Adrenal gland (tissue), 9 donors: ENCODE measurements at regions not wholly inside any gene's neighbourhood (a gene's known extent, or its start where the extent isn't known, plus 50 kb on each side); places are given as distances from the start of the nearest gene placed in this dataset.
A peak's percentile ranks its signal among the peaks of the same experiment; 100 is the strongest.

ENCODE experiments used
- DNase-seq, 7 donors: peaks; one replicate each; pipeline ENCODE4 v3.0.0-alpha.2; 2019 to 2020
- H3K27ac ChIP-seq, 5 donors: fragments of 200-600 bp; sonication (generic) in 4 of 5; 1 replicate in 3 of 5; 2 replicates in 2 of 5; pipeline versions ENCODE4 v1.5.1 to v1.8.0; 2016 to 2020; ENCODE audit warnings: mild to moderate bottlenecking in 1 of 5
- H3K27me3 ChIP-seq: fragments of 200-600 bp; 2 replicates; pipeline ENCODE4 v1.8.0; 2021
- H3K36me3 ChIP-seq, 2 donors: fragments of 200-600 bp; replicated peaks in 1 of 2; 1 replicate in 1 of 2; 2 replicates in 1 of 2; pipeline versions ENCODE4 v1.5.1 to v1.8.0; 2018 to 2022
- H3K4me1 ChIP-seq, 2 donors: fragments of 200-600 bp; replicated peaks in 1 of 2; 1 replicate in 1 of 2; 2 replicates in 1 of 2; pipeline versions ENCODE4 v1.5.1 to v1.8.0; 2018 to 2021
- H3K4me3 ChIP-seq, 4 donors: fragments of 200-600 bp; sonication (generic) in 3 of 4; one replicate each; pipeline ENCODE4 v1.5.1; 2016 to 2018
- H3K9me3 ChIP-seq, 3 donors: fragments of 200-600 bp; sonication (generic) in 1 of 3; replicated peaks in 1 of 3; 1 replicate in 2 of 3; 2 replicates in 1 of 3; pipeline versions ENCODE4 v1.5.1 to v1.8.0; 2016 to 2021
- POLR2A ChIP-seq, 2 donors: fragments of 450-650 bp; IDR thresholded peaks; one replicate each; pipeline ENCODE4 v1.6.1; 2017; ENCODE audit warnings: antibody characterized with exemption in 2 of 2, mild to moderate bottlenecking in 2 of 2, moderate library complexity in 1 of 2
- WGBS, 4 donors: extraction: QIAGEN DNeasy Blood & Tissue Kit in 2 of 4; methylation state at CpG; one replicate each; pipeline versions ENCODE4 v1.1.5 to v1.1.7; 2013 to 2017; 5-methylcytosine and 5-hydroxymethylcytosine counted together
- intact Hi-C, 2 donors: fragments of 100-400 bp; cut with DNase I; formaldehyde crosslinking; loops; one replicate each; pipeline versions ENCODE4 v1.14.1 to v1.15.0; 2022 to 2023
- TF ChIP-seq, protein P1 (sequence below), 6 experiments: fragments of 450-650 bp in 4 of 6; fragments of 200-600 bp in 2 of 6; sonication (generic) in 1 of 6; IDR thresholded peaks; 1 replicate in 5 of 6; 2 replicates in 1 of 6; pipeline versions ENCODE4 v1.5.1 to v1.8.0; 2016 to 2021; ENCODE audit warnings: antibody characterized with exemption in 6 of 6, mild to moderate bottlenecking in 2 of 6, moderate library complexity in 1 of 6
- donor health status: healthy with polysubstance abuse.
- donor health status: Bipolar disorder and iron deficiency.
- donor health status: DM: yes; HTN: yes; CAD: no.
- donor health status: DM: no; HTN: no; CAD: no.
- donor health status: DM: no; HTN: no; CAD: no.

DNA sequence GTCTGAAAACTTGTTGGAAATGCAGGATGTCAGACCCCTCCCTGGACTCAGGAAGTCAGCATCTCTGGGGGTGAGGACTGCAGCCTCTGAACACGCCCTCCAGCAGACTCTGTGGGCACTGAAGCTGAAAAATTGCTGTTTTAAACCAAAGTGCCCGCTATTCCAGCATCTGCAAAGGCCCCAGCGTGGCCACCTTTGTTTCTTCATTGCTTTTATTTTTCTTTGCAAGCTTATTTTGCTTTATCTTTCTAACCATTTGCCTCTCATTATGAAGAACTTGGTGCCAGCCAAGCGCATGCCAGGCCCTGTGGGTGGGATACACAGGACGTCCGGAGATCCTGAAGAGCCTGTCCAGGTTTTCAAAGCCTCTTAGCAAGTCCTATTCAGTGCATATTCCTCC is 203.9 kb upstream of the CST7 start:
- Histone ChIP-seq H3K36me3 (no peaks in the 10 kb centered on the region), H3K4me3 (no peak overlapping the region), H3K9me3 (peaks cover 0 to 5% (median 0%) of the 10 kb centered on the region in 3 donors), H3K4me1 (no peaks in the 10 kb centered on the region), H3K27ac (no peak overlapping the region), H3K27me3 (no peaks in the 10 kb centered on the region)
- TF ChIP-seq POLR2A (IDR thresholded peaks at IDR 0.05): no peak
- TF ChIP-seq, protein P1, sequence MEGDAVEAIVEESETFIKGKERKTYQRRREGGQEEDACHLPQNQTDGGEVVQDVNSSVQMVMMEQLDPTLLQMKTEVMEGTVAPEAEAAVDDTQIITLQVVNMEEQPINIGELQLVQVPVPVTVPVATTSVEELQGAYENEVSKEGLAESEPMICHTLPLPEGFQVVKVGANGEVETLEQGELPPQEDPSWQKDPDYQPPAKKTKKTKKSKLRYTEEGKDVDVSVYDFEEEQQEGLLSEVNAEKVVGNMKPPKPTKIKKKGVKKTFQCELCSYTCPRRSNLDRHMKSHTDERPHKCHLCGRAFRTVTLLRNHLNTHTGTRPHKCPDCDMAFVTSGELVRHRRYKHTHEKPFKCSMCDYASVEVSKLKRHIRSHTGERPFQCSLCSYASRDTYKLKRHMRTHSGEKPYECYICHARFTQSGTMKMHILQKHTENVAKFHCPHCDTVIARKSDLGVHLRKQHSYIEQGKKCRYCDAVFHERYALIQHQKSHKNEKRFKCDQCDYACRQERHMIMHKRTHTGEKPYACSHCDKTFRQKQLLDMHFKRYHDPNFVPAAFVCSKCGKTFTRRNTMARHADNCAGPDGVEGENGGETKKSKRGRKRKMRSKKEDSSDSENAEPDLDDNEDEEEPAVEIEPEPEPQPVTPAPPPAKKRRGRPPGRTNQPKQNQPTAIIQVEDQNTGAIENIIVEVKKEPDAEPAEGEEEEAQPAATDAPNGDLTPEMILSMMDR (IDR thresholded peaks at IDR 0.05): no peak
- 83 to 92% (median 84%) methylated on average over 6 of the region's 6 CpGs for WGBS, 4 donors
- intact Hi-C loops: no loop called here
- DNase-seq: peak in 1 of 7 donors; percentile 0

DNA sequence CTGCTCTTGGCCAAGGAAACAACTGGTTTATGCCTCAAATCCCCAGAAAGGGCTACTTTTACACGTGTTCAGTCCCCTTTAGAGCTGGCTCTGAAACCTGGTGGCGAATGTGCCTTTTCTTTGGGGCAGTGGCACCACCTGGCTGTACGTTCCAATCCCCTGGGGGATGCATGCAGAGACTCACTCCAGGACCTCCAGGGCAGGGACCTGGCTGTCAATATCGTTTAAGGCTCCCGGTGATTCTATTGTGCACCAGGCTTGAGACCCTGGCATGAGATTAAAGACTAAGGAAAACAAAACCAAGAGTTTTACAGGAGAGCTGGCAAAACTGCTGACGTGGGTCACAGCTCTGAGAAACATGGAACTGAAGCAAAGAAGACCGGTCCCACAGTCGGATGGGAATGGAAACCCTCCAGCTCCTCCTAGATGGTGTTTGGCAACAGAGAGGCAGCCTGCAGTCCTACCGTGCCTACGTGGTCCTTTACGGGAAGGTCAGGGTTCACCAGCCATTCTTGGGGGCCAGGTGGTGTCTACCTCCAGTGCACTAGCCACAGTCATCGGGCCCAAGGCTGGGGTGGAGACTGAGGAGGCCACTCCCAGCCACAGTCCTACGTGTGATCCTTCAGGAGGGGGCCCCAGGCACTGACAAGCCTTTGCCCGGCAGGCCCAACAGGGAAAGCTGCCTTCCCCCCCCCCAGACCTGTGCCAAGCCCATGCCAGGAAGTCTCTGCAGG is 203.3 kb upstream of the CST7 start:
- Histone ChIP-seq H3K9me3 (peaks cover 0 to 5% (median 0%) of the 10 kb centered on the region in 3 donors), H3K27ac (no peak overlapping the region), H3K27me3 (no peaks in the 10 kb centered on the region), H3K4me3 (no peak overlapping the region), H3K4me1 (no peaks in the 10 kb centered on the region), H3K36me3 (no peaks in the 10 kb centered on the region)
- 82 to 86% (median 83%) methylated on average over 8 to 14 of the region's 14 CpGs for WGBS, 4 donors
- TF ChIP-seq POLR2A (IDR thresholded peaks at IDR 0.05): no peak
- TF ChIP-seq, protein P1 (IDR thresholded peaks at IDR 0.05): no peak
- peak in 1 of 7 donors; percentile 7 for DNase-seq
- intact Hi-C loops: no loop called here

DNA sequence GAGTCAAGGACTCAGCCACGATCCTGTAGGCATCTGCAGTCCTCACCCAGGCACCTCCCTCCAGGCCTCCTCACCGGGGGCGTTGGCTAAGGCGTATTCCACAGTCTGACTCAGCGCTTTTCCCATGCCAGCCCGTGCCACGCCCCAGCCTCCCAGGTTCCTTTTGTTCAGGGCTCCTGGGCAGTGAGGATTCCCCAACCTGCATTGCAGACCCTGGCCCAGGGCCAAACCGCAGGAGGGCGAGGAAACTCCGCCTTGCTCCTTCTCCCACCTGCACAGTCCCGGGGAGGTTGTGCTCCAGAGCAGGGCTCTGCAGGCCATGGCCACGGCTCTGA is 202.8 kb upstream of the CST7 start:
- H3K4me1 ChIP-seq: no peaks in the 10 kb centered on the region
- H3K36me3 ChIP-seq: no peaks in the 10 kb centered on the region
- no peak overlapping the region for H3K4me3 ChIP-seq
- no peak overlapping the region for H3K27ac ChIP-seq
- peaks cover 0 to 5% (median 0%) of the 10 kb centered on the region in 3 donors for H3K9me3 ChIP-seq
- no peaks in the 10 kb centered on the region for H3K27me3 ChIP-seq
- peak in 2 of 7 donors; percentile 14 to 44 for DNase-seq
- WGBS, 4 donors: 69 to 78% (median 70%) methylated on average over 9 to 12 of the region's 12 CpGs
- intact Hi-C loops: no loop called here
- TF ChIP-seq POLR2A (IDR thresholded peaks at IDR 0.05): no peak
- TF ChIP-seq, protein P1 (IDR thresholded peaks at IDR 0.05): no peak

- peak in 1 of 7 donors; percentile 33 for DNase-seq
- Histone ChIP-seq H3K4me1 (no peaks in the 10 kb centered on the region), H3K9me3 (peaks cover 0 to 5% (median 0%) of the 10 kb centered on the region in 3 donors), H3K4me3 (no peak overlapping the region), H3K36me3 (no peaks in the 10 kb centered on the region), H3K27ac (no peak overlapping the region), H3K27me3 (no peaks in the 10 kb centered on the region)
- TF ChIP-seq, protein P1 (IDR thresholded peaks at IDR 0.05): no peak
- TF ChIP-seq POLR2A (IDR thresholded peaks at IDR 0.05): no peak
- intact Hi-C loops: no loop called here
- 73 to 89% (median 80%) methylated on average over 7 to 10 of the region's 10 CpGs for WGBS, 4 donors
Observed at GRCh38 chr20:24747010-24747712, 201.9 kb upstream of the CST7 start.
